Left lung (tissue), 4 donors: ENCODE measurements at regions not wholly inside any gene's neighbourhood (a gene's known extent, or its start where the extent isn't known, plus 50 kb on each side); places are given as distances from the start of the nearest gene placed in this dataset.
A peak's percentile ranks its signal among the peaks of the same experiment; 100 is the strongest.

ENCODE experiments used
- ATAC-seq: fragments of 200-7000 bp; cut with Tn5 transposase; one replicate; pipeline ENCODE4 v1.9.1; 2020; ENCODE audit warnings: moderate library complexity
- DNase-seq, 4 donors: peaks; one replicate each; pipeline ENCODE4 v3.0.0-alpha.2; 2013 to 2020
- H3K27ac ChIP-seq, 2 donors: fragments of 200-600 bp; sonication (generic) in 1 of 2; one replicate each; pipeline versions ENCODE4 v1.5.0 to v1.8.0; 2020 to 2021
- H3K27me3 ChIP-seq, 2 donors: fragments of 200-600 bp; sonication (generic) in 1 of 2; one replicate each; pipeline versions ENCODE4 v1.5.0 to v1.8.0; 2020 to 2021
- H3K36me3 ChIP-seq, 2 donors: fragments of 200-600 bp; sonication (generic) in 1 of 2; one replicate each; pipeline versions ENCODE4 v1.5.0 to v1.8.0; 2020 to 2021
- H3K4me1 ChIP-seq, 2 donors: fragments of 200-600 bp; one replicate each; pipeline ENCODE4 v1.8.0; 2021
- H3K4me3 ChIP-seq, 2 donors: fragments of 200-600 bp; sonication (generic) in 1 of 2; one replicate each; pipeline versions ENCODE4 v1.5.0 to v1.8.0; 2020 to 2021; ENCODE audit warnings: mild to moderate bottlenecking in 1 of 2
- H3K9me3 ChIP-seq, 2 donors: fragments of 200-600 bp; sonication (generic) in 1 of 2; one replicate each; pipeline versions ENCODE4 v1.5.0 to v1.8.0; 2020 to 2021
- intact Hi-C, 2 donors: fragments of 100-400 bp; cut with DNase I; formaldehyde crosslinking; loops; one replicate each; pipeline versions ENCODE4 v1.11.2 to v1.14.2; 2022
- TF ChIP-seq, protein P1 (sequence below), 2 donors: fragments of 200-600 bp; sonication (generic) in 1 of 2; IDR thresholded peaks; one replicate each; pipeline versions ENCODE4 v1.5.0 to v1.8.0; 2021; ENCODE audit warnings: antibody characterized with exemption in 2 of 2
- donor health status: DM: no; HTN: yes; CAD: no.
- donor health status: DM: no; HTN: no; CAD: no.

DNA sequence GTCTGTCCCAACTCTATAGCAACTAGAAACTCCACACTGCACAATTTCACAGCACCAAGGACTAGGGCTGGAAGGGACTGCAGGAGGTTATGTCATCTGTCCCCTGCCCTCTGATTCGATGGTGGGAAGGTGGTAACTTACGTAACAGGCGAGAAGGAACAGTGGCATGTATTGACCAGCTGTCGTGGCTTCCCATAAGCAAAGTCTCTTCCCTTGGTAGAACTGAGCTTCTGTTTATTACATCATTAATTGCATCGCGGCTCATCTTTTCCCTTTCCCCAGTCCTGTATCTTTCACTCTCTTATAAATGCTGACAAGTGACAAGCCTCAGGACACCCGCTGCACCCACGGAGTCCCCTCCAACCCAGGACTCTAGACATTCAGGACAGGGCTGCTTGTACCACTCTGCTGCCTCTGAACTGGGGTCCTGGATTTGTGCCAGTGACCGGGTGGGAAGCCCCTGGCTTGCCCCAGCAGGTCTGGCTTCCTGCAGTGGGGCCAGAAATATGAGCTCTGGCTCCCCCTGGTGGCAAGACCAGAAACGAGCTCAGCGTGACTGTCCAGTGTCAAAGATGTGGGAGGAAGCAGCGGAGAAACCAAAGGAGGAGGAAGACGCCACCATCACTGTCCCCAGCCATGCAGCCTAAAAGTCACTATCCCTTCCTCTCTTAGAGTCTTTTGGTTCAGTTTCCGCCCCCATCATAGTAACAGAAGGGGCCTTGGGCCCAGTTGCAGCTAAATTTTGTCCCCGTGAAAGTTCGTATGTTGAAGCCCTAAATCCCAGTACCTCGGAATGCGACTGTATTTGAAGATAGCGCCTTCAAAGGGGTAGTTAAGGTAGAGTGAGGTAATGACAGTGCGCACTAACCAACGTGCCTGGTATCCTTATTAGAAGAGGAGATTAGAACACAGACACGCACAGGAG is 84.5 kb downstream of the ISX start:
- peak in 3 of 4 donors; percentile 36 to 60 (median 45) for DNase-seq
- H3K27me3 ChIP-seq = peaks cover 0 to 45% of the 10 kb centered on the region in 2 donors
- TF ChIP-seq, protein P1, sequence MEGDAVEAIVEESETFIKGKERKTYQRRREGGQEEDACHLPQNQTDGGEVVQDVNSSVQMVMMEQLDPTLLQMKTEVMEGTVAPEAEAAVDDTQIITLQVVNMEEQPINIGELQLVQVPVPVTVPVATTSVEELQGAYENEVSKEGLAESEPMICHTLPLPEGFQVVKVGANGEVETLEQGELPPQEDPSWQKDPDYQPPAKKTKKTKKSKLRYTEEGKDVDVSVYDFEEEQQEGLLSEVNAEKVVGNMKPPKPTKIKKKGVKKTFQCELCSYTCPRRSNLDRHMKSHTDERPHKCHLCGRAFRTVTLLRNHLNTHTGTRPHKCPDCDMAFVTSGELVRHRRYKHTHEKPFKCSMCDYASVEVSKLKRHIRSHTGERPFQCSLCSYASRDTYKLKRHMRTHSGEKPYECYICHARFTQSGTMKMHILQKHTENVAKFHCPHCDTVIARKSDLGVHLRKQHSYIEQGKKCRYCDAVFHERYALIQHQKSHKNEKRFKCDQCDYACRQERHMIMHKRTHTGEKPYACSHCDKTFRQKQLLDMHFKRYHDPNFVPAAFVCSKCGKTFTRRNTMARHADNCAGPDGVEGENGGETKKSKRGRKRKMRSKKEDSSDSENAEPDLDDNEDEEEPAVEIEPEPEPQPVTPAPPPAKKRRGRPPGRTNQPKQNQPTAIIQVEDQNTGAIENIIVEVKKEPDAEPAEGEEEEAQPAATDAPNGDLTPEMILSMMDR (IDR thresholded peaks at IDR 0.05) = peak; percentile 67 to 68
- ATAC-seq = peak; percentile 79
- intact Hi-C loops = no loop called here
- no peaks in the 10 kb centered on the region for H3K4me1 ChIP-seq
- H3K9me3 ChIP-seq = no peaks in the 10 kb centered on the region
- no peak overlapping the region for H3K27ac ChIP-seq
- no peak overlapping the region for H3K4me3 ChIP-seq
- no peaks in the 10 kb centered on the region for H3K36me3 ChIP-seq

DNA sequence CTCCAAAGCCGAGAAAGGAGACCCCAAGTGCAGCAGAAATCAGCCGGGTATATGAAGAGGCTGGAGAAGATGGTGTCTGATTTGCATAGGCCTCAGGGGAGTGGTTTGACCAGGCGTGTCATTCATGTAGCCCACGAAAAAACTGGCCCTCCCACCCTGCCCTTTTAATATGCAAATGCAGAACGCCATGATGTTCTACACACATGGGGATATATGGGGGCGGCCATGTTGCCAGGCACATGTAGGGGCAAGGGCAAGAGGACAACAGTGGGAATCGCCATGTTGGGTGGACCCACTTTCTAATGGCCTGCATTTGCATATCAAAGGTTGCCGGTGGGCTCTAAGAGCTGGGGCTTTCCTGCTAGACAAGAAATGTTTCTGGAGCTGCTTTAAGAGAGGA is 86.4 kb downstream of the ISX start:
- no peak for DNase-seq
- Histone ChIP-seq H3K4me1 (no peaks in the 10 kb centered on the region), H3K9me3 (no peaks in the 10 kb centered on the region), H3K36me3 (no peaks in the 10 kb centered on the region), H3K27ac (no peak overlapping the region), H3K27me3 (peaks cover 0 to 47% of the 10 kb centered on the region in 2 donors), H3K4me3 (no peak overlapping the region)
- ATAC-seq = no peak
- intact Hi-C loops = no loop called here
- TF ChIP-seq, protein P1 (IDR thresholded peaks at IDR 0.05) = no peak

DNA sequence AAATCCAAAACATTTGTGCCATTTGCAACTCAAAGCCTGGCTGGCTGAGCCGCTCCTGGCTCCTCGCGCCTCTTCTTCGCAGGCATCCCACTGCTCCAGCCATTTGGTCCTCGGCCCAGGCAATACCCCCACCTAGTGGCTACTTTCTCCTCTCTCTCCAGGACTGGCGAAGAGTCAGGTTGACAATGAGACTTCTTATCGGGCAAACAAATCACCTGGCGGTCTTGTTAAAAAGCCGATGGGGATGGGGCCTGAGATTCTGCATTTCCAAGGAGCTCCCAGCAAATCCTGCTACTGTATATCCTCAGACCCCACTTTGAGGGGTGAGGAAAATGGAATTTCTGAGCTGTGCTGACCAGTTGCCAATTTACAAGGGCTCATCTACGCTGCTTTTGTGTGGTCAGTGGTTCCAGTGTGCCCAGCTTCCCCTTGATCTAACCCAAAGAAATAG is 89.0 kb downstream of the ISX start:
- intact Hi-C loops = no loop called here
- no peaks in the 10 kb centered on the region for H3K9me3 ChIP-seq
- no peak overlapping the region for H3K27ac ChIP-seq
- H3K27me3 ChIP-seq = peaks cover 0 to 53% of the 10 kb centered on the region in 2 donors
- TF ChIP-seq, protein P1 (IDR thresholded peaks at IDR 0.05) = peak; percentile 62 to 64
- ATAC-seq = peak; percentile 72
- no peaks in the 10 kb centered on the region for H3K4me1 ChIP-seq
- peak in 3 of 4 donors; percentile 19 to 52 (median 39) for DNase-seq
- H3K4me3 ChIP-seq = no peak overlapping the region
- no peaks in the 10 kb centered on the region for H3K36me3 ChIP-seq

DNA sequence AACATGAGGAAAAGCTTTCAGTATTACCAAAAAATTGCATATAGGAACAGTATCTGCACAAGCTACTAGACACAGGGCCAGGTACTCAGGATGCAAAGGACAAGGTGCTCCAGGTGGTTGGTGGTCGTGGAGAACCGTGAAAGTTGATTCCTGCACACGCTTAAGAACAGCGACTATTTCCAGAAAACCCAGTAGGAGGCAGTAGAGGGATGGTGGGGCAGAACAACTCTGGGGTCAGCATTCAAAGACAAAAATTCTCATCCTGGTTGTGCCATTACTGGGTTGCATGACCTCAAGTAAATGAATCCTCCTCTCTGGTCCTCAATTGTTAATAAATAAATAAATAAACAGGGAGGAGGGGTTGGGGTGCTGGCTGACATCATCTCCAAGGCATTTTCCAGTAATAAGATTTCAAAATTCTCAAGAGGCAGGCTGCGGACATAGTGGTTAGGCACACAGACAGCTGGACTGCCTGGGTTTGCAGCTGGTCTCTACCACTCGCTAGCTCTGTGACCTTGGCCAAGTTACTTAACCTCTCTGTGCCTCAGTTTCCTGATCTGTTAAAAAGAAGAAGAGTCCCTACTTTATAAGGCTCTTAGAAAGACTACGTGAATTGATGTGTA is 89.6 kb downstream of the ISX start:
- H3K27me3 ChIP-seq = peaks cover 0 to 54% of the 10 kb centered on the region in 2 donors
- TF ChIP-seq, protein P1 (IDR thresholded peaks at IDR 0.05) = no peak
- H3K4me1 ChIP-seq = no peaks in the 10 kb centered on the region
- H3K36me3 ChIP-seq = no peaks in the 10 kb centered on the region
- DNase-seq = no peak
- no peak overlapping the region for H3K27ac ChIP-seq
- ATAC-seq = peak; percentile 25
- H3K4me3 ChIP-seq = no peak overlapping the region
- intact Hi-C loops = no loop called here
- no peaks in the 10 kb centered on the region for H3K9me3 ChIP-seq

DNA sequence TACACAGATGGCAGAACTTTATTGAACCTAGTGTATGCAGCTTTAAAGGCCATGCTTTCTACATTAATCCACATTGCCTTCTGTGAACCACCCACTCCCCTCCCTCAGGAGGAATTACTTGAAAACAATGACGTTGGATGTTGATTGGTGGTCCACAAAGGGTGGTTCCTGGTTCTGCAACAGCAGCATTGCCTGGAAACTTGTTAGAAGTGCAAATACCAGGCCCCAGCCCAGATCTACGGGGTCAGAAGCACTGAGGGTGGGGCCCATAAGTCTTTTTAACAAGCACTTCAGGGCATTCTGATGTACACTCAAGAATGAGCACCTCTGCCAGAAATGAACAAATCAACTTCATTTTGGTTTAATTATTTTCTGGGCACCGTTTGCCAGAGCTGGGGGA is 91.0 kb downstream of the ISX start:
- DNase-seq = peak in 1 of 4 donors; percentile 44
- Histone ChIP-seq H3K4me1 (no peaks in the 10 kb centered on the region), H3K27me3 (peaks cover 0 to 45% of the 10 kb centered on the region in 2 donors), H3K36me3 (no peaks in the 10 kb centered on the region), H3K4me3 (peak overlapping the region in 1 of 2 donors; percentile 16), H3K9me3 (no peaks in the 10 kb centered on the region), H3K27ac (peak overlapping the region; percentile 37 to 65)
- TF ChIP-seq, protein P1 (IDR thresholded peaks at IDR 0.05) = no peak
- intact Hi-C loops = no loop called here
- ATAC-seq = peak; percentile 79
